ENCODE measurements at regions not wholly inside any gene's neighbourhood (a gene's known extent, or its start where the extent isn't known, plus 50 kb on each side); places are given as distances from the start of the nearest gene placed in this dataset.

- POLR2A ChIA-PET (ENCODE audit: unreplicated experiment) = no interaction called here
- in situ Hi-C loops (cut with MboI; ENCODE audit: low sequenced_read_pairs) = loop anchor here (5.0 to 25.0 kb wide), 2 partner anchors 366 to 1096 kb away; no protein-coding TSS in a partner anchor
- WGBS, 2 experiments (ENCODE audit: extremely low coverage in 2 of 2, insufficient read length in 1 of 2) = no CpG with 5 or more reads among the region's 1 CpG
Observed at GRCh38 chr3:31133541-31133940, 239.1 kb upstream of the GADL1 start.

More at GRCh38 chr3:31133541-31133940, 239.1 kb upstream of the GADL1 start:
- no peak overlapping the region for H2BK5ac ChIP-seq (ENCODE audit: low read depth, low read length, poor library complexity, severe bottlenecking)
- H2BK120ac ChIP-seq (ENCODE audit: low read depth, low read length) = no peak overlapping the region
- no peak overlapping the region for H3K23ac ChIP-seq (ENCODE audit: low read depth, low read length)
- dilution Hi-C loops (cut with HindIII; ENCODE audit: low sequenced_read_pairs, unreplicated experiment) = no loop called here
- no peak for DNase-seq
- no peak overlapping the region for H3K4me3 ChIP-seq (ENCODE audit: insufficient read depth, low read depth, low read length)
- no TSS peak for BruUV-seq (replicated peaks)
- no peak for TF ChIP-seq MAFK (IDR thresholded peaks at IDR 0.05; ENCODE audit: low read depth, low read length)
- TF ChIP-seq FOS (IDR thresholded peaks at IDR 0.05; ENCODE audit: low read depth, low read length) = no peak
- TF ChIP-seq BHLHE40 (IDR thresholded peaks at IDR 0.05; ENCODE audit: low read depth, low read length) = no peak
- TF ChIP-seq RFX5 (IDR thresholded peaks at IDR 0.05; ENCODE audit: low read depth, low read length) = no peak
- TF ChIP-seq CHD1 (IDR thresholded peaks at IDR 0.05; ENCODE audit: low read depth, low read length) = no peak
- TF ChIP-seq MAZ (IDR thresholded peaks at IDR 0.05; ENCODE audit: borderline replicate concordance, low read depth, low read length) = no peak
- no peak for TF ChIP-seq CEBPB (IDR thresholded peaks at IDR 0.05; ENCODE audit: low read depth, low read length)
- no peak for TF ChIP-seq NFE2L2 (IDR thresholded peaks at IDR 0.05; ENCODE audit: low read depth, low read length)
- TF ChIP-seq RAD21 (IDR thresholded peaks at IDR 0.05; ENCODE audit: low read length) = no peak
- TF ChIP-seq USF2 (IDR thresholded peaks at IDR 0.05; ENCODE audit: low read depth, low read length) = no peak
- TF ChIP-seq SMC3 (IDR thresholded peaks at IDR 0.05; ENCODE audit: low read depth, low read length) = no peak
- TF ChIP-seq MXI1 (IDR thresholded peaks at IDR 0.05; ENCODE audit: borderline replicate concordance, low read depth, low read length) = no peak
- TF ChIP-seq, protein P1, sequence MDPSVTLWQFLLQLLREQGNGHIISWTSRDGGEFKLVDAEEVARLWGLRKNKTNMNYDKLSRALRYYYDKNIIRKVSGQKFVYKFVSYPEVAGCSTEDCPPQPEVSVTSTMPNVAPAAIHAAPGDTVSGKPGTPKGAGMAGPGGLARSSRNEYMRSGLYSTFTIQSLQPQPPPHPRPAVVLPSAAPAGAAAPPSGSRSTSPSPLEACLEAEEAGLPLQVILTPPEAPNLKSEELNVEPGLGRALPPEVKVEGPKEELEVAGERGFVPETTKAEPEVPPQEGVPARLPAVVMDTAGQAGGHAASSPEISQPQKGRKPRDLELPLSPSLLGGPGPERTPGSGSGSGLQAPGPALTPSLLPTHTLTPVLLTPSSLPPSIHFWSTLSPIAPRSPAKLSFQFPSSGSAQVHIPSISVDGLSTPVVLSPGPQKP (IDR thresholded peaks at IDR 0.05; ENCODE audit: borderline replicate concordance, low read depth, low read length) = no peak
- no peak for TF ChIP-seq CTCF (conservative IDR thresholded peaks at IDR 0.05; ENCODE audit: low read depth, low read length)
- no peak for TF ChIP-seq POLR2A (IDR thresholded peaks at IDR 0.05; ENCODE audit: low read depth, low read length)
- no peak for TF ChIP-seq RCOR1 (IDR thresholded peaks at IDR 0.05; ENCODE audit: insufficient replicate concordance, low read length)
- no peak overlapping the region for H4K91ac ChIP-seq (ENCODE audit: insufficient read depth, low read depth, low read length)
- no peak overlapping the region for H3K18ac ChIP-seq (ENCODE audit: low read depth, low read length)
- H4K5ac ChIP-seq (ENCODE audit: low read depth, low read length) = no peak overlapping the region
- no peak overlapping the region for H3K4me2 ChIP-seq (ENCODE audit: low read depth, low read length)
- no peak overlapping the region for H2AFZ ChIP-seq (replicated peaks; ENCODE audit: low read length, poor library complexity)
- H3K36me3 ChIP-seq (ENCODE audit: control insufficient read depth, insufficient read depth, low read length) = no peaks in the 10 kb centered on the region
- no peaks in the 10 kb centered on the region for H3K79me1 ChIP-seq (ENCODE audit: low read depth in 1 of 2, low read length in 2 of 2)
- ATAC-seq (ENCODE audit: low read depth) = no peak
- no peak overlapping the region for H3K14ac ChIP-seq (replicated peaks; ENCODE audit: low read depth, low read length)
- no peak overlapping the region for H3K27ac ChIP-seq (ENCODE audit: insufficient read depth, low read length)
- CTCF ChIA-PET = no interaction called here
- H4K20me1 ChIP-seq (ENCODE audit: insufficient read depth, low read length) = no peaks in the 10 kb centered on the region
- no peak overlapping the region for H4K8ac ChIP-seq (ENCODE audit: low read depth in 2 of 2, low read length in 2 of 2)
- no peaks in the 10 kb centered on the region for H3K9me3 ChIP-seq (ENCODE audit: control insufficient read depth, insufficient read depth, low read length)
- no peak overlapping the region for H2BK15ac ChIP-seq (ENCODE audit: low read depth, low read length)
- H2AK5ac ChIP-seq (ENCODE audit: low read depth, low read length) = no peak overlapping the region
- no peak overlapping the region for H3K4ac ChIP-seq (ENCODE audit: low read depth, low read length)
- no peak overlapping the region for H3K9ac ChIP-seq (ENCODE audit: low read depth, low read length)
- H3K4me1 ChIP-seq (ENCODE audit: control insufficient read depth, insufficient read depth, low read length) = no peaks in the 10 kb centered on the region
- no peaks in the 10 kb centered on the region; the same call in 1 of the 2 replicates for H3K27me3 ChIP-seq (ENCODE audit: control insufficient read depth, insufficient read depth, low read length)
- no peaks in the 10 kb centered on the region for H3K9me1 ChIP-seq (ENCODE audit: insufficient read depth, low read length)
- H2BK20ac ChIP-seq (ENCODE audit: low read depth, low read length) = no peak overlapping the region
- H2AK9ac ChIP-seq (replicated peaks; ENCODE audit: low read depth, low read length, poor library complexity) = no peak overlapping the region
- no peak overlapping the region for H3K56ac ChIP-seq (ENCODE audit: extremely low read depth, insufficient read depth, low read length)
- intact Hi-C loops (cut with micrococcal nuclease) = loop anchor here (5.0 kb wide), 2 partner anchors 161 to 1091 kb away; no protein-coding TSS in a partner anchor

Data from IMR-90 (cell line).